Limb (tissue), 2 donors: ENCODE measurements at regions not wholly inside any gene's neighbourhood (a gene's known extent, or its start where the extent isn't known, plus 50 kb on each side); places are given as distances from the start of the nearest gene placed in this dataset.

Experiments
- DNase-seq, 2 donors: peaks; one replicate each; pipeline ENCODE4 v3.0.0-alpha.2; 2016; ENCODE audit errors: extremely low spot score in 2 of 2

GRCh38 chr4:147310312-147310711 is 170.6 kb upstream of the EDNRA start:
- DNase-seq = no peak

GRCh38 chr4:147311956-147312355 is 168.9 kb upstream of the EDNRA start:
- DNase-seq = no peak

GRCh38 chr4:147312376-147313046 is 168.4 kb upstream of the EDNRA start:
- no peak for DNase-seq

- no peak for DNase-seq
These were observed 167.8 kb upstream of the EDNRA start for GRCh38 chr4:147313108-147313507.

GRCh38 chr4:147318586-147318985 is 162.3 kb upstream of the EDNRA start:
- no peak for DNase-seq

GRCh38 chr4:147325571-147325981 is 155.3 kb upstream of the EDNRA start:
- DNase-seq = peak in 1 of 2 donors; percentile 74

- peak in 1 of 2 donors; percentile 76 for DNase-seq
These were observed 154.3 kb upstream of the EDNRA start for GRCh38 chr4:147326591-147326990.

GRCh38 chr4:147327322-147327721 is 153.6 kb upstream of the EDNRA start:
- no peak for DNase-seq

GRCh38 chr4:147328189-147328588 is 152.7 kb upstream of the EDNRA start:
- no peak for DNase-seq

- no peak for DNase-seq
These were observed 152.0 kb upstream of the EDNRA start for GRCh38 chr4:147328756-147329446.

- peak; percentile 44 to 66 for DNase-seq
These were observed 148.8 kb upstream of the EDNRA start for GRCh38 chr4:147332091-147332490.

GRCh38 chr4:147334478-147334877 is 146.4 kb upstream of the EDNRA start:
- no peak for DNase-seq

- DNase-seq = no peak
These were observed 145.7 kb upstream of the EDNRA start for GRCh38 chr4:147335183-147335582.

GRCh38 chr4:147336252-147336651 is 144.6 kb upstream of the EDNRA start:
- DNase-seq = no peak

- DNase-seq = no peak
These were observed 141.8 kb upstream of the EDNRA start for GRCh38 chr4:147339100-147339499.

- DNase-seq = no peak
These were observed 140.8 kb upstream of the EDNRA start for GRCh38 chr4:147340111-147340510.

GRCh38 chr4:147340591-147341120 is 140.2 kb upstream of the EDNRA start:
- DNase-seq = peak in 1 of 2 donors; percentile 60

- DNase-seq = no peak
These were observed 137.2 kb upstream of the EDNRA start for GRCh38 chr4:147343692-147344091.

- DNase-seq = no peak
These were observed 135.2 kb upstream of the EDNRA start for GRCh38 chr4:147345662-147346061.

GRCh38 chr4:147347217-147347616 is 133.7 kb upstream of the EDNRA start:
- no peak for DNase-seq

- DNase-seq = no peak
These were observed 131.7 kb upstream of the EDNRA start for GRCh38 chr4:147349193-147349592.

- DNase-seq = no peak
These were observed 129.7 kb upstream of the EDNRA start for GRCh38 chr4:147351083-147351787.
